HepG2 (cell line): ENCODE measurements at regions not wholly inside any gene's neighbourhood (a gene's known extent, or its start where the extent isn't known, plus 50 kb on each side); places are given as distances from the start of the nearest gene placed in this dataset.

Experiments used
- ATAC-seq: fragments of 200-7000 bp; cut with Tn5 transposase; 3 replicates; pipeline ENCODE4 v1.9.1; 2020; ENCODE audit warnings: mild to moderate bottlenecking, moderate library complexity
- BruUV-seq: library from RNA; stranded (reverse); fragments of 400-500 nt; replicated peaks from 2 replicates; lab custom pipeline; 2021; lab: Mats Ljungman, UMichigan
- CTCF ChIA-PET: fragments of 300-600 bp; formaldehyde crosslinking; extraction: SDS; loops from one replicate; lab custom pipeline; 2021; ENCODE audit warnings: low total read pairs, inconsistent platforms, low intra/inter-chr PET ratio; lab: Yijun Ruan, JAX
- POLR2A ChIA-PET: fragments of 350-600 bp; sonication (Branson Sonifier 250); formaldehyde crosslinking; loops from one replicate; lab custom pipeline; 2020; ENCODE audit warnings: antibody characterized with exemption, inconsistent platforms; lab: Yijun Ruan, JAX
- DNase-seq: peaks from one replicate; pipeline ENCODE4 v3.0.0-alpha.2; 2015; ENCODE audit warnings: low spot score
- FAIRE-seq: peaks from 3 replicates; lab custom pipeline; 2011; peaks lifted over from hg19 to GRCh38; lab: Jason Lieb, UNC
- H2AFZ ChIP-seq: one replicate; pipeline ENCODE4 v1.6.1; 2011; ENCODE audit warnings: low read length, inconsistent platforms
- H3K27ac ChIP-seq: fragments of 300-600 bp; 3 replicates; pipeline ENCODE4 v1.8.0; 2011; ENCODE audit warnings: mixed run types, mild to moderate bottlenecking, mixed read lengths, low read length, inconsistent platforms; ENCODE audit not compliant: insufficient read depth; ENCODE audit errors: extremely low read length
- H3K27me3 ChIP-seq, 2 experiments: fragments of 200-600 bp in 1 of 2; 2 replicates in 1 of 2; 3 replicates in 1 of 2; pipeline versions ENCODE4 v1.6.0 to v1.8.0; 2011; ENCODE audit warnings: low read length in 2 of 2, mild to moderate bottlenecking in 2 of 2, moderate library complexity in 2 of 2, inconsistent platforms in 1 of 2; ENCODE audit not compliant: insufficient read depth in 2 of 2, control insufficient read depth in 1 of 2
- H3K36me3 ChIP-seq, 2 experiments: fragments of 200-600 bp in 1 of 2; replicated peaks in 1 of 2; 2 replicates in 1 of 2; 3 replicates in 1 of 2; pipeline versions ENCODE4 v1.5.1 to v1.8.0; 2011; ENCODE audit warnings: low read length in 2 of 2, inconsistent platforms in 1 of 2; ENCODE audit not compliant: insufficient read depth in 2 of 2, control insufficient read depth in 1 of 2
- H3K4me1 ChIP-seq: 2 replicates; pipeline ENCODE4 v1.5.1; 2012; ENCODE audit warnings: low read length, inconsistent platforms; ENCODE audit not compliant: insufficient read depth
- H3K4me2 ChIP-seq: 2 replicates; pipeline ENCODE4 v1.6.0; 2011; ENCODE audit warnings: low read depth, low read length, inconsistent platforms
- H3K4me3 ChIP-seq, 3 experiments: fragments of 200-600 bp in 1 of 3; sonication (generic), shearing (Covaris generic) in 1 of 3; replicated peaks in 1 of 3; 2 replicates each; pipeline ENCODE4 v1.5.1; 2011 to 2016; ENCODE audit warnings: low read length in 3 of 3, inconsistent platforms in 2 of 3, low read depth in 2 of 3, mild to moderate bottlenecking in 2 of 3, control low read depth in 1 of 3, mixed read lengths in 1 of 3; ENCODE audit not compliant: insufficient read depth in 1 of 3
- H3K79me2 ChIP-seq: one replicate; pipeline ENCODE4 v1.6.1; 2011; ENCODE audit warnings: low read length, inconsistent platforms; ENCODE audit not compliant: insufficient read depth
- H3K9ac ChIP-seq: 2 replicates; pipeline ENCODE4 v1.6.0; 2011; ENCODE audit warnings: mild to moderate bottlenecking, low read depth, low read length, inconsistent platforms; ENCODE audit not compliant: insufficient read depth
- H3K9me3 ChIP-seq: 2 replicates; pipeline ENCODE4 v1.5.1; 2012; ENCODE audit warnings: mild to moderate bottlenecking, low read length
- H4K20me1 ChIP-seq: 2 replicates; pipeline ENCODE4 v1.6.0; 2011; ENCODE audit warnings: inconsistent platforms, mild to moderate bottlenecking, low read length, moderate library complexity; ENCODE audit not compliant: insufficient read depth
- FIP1L1 ChIP-seq: fragments of 200-400 bp; formaldehyde crosslinking; IDR thresholded peaks from 2 replicates; pipeline ENCODE4 v1.6.1; 2018; ENCODE audit warnings: low read depth, mild to moderate bottlenecking, low read length, moderate library complexity, borderline replicate concordance; ENCODE audit not compliant: insufficient read depth
- HNF4A ChIP-seq: sonication (generic); formaldehyde crosslinking; IDR thresholded peaks from 2 replicates; pipeline ENCODE4 v1.4.0; 2020; ENCODE audit warnings: missing genetic modification reagents
- HNF4G ChIP-seq, 2 experiments: sonication (generic) in 1 of 2; formaldehyde crosslinking in 1 of 2; IDR thresholded peaks; 2 replicates each; pipeline versions ENCODE4 v1.4.0 to v1.6.1; 2011 to 2020; ENCODE audit warnings: borderline replicate concordance in 2 of 2, low read depth in 2 of 2, mild to moderate bottlenecking in 2 of 2, low read length in 1 of 2, missing genetic modification reagents in 1 of 2, moderate library complexity in 1 of 2
- KDM4B ChIP-seq: sonication (generic); formaldehyde crosslinking; IDR thresholded peaks from 2 replicates; pipeline ENCODE4 v1.4.0; 2020; ENCODE audit warnings: missing genetic modification reagents
- KDM5B ChIP-seq: sonication (generic); formaldehyde crosslinking; IDR thresholded peaks from 2 replicates; pipeline ENCODE4 v1.4.0; 2020; ENCODE audit warnings: missing genetic modification reagents, mild to moderate bottlenecking, borderline replicate concordance
- MLXIP ChIP-seq: sonication (generic); formaldehyde crosslinking; IDR thresholded peaks from 2 replicates; pipeline ENCODE4 v1.9.0; 2021; ENCODE audit warnings: missing genetic modification reagents, borderline replicate concordance
- NPAS2 ChIP-seq: sonication (generic); formaldehyde crosslinking; IDR thresholded peaks from 2 replicates; pipeline ENCODE4 v1.8.0; 2022; ENCODE audit warnings: mild to moderate bottlenecking, missing genetic modification reagents, borderline replicate concordance
- PHF8 ChIP-seq: sonication (generic); formaldehyde crosslinking; IDR thresholded peaks from 2 replicates; pipeline ENCODE4 v1.5.0; 2020; ENCODE audit warnings: missing genetic modification reagents
- SMC3 ChIP-seq: IDR thresholded peaks from 2 replicates; pipeline ENCODE4 v1.6.1; 2011; ENCODE audit warnings: low read length, improper control_type of control experiment
- ZBTB49 ChIP-seq: sonication (generic); formaldehyde crosslinking; IDR thresholded peaks from 2 replicates; pipeline ENCODE4 v1.4.0; 2020; ENCODE audit warnings: missing genetic modification reagents, borderline replicate concordance
- ZC3H13 ChIP-seq: sonication (generic); formaldehyde crosslinking; IDR thresholded peaks from 2 replicates; pipeline ENCODE4 v1.8.1; 2023; ENCODE audit warnings: mild to moderate bottlenecking, missing genetic modification reagents, moderate library complexity
- ZFX ChIP-seq: sonication (generic); formaldehyde crosslinking; IDR thresholded peaks from 2 replicates; pipeline ENCODE4 v1.4.0; 2020; ENCODE audit warnings: mild to moderate bottlenecking, low read depth, missing genetic modification reagents, moderate library complexity
- ZKSCAN5 ChIP-seq: sonication (generic); formaldehyde crosslinking; IDR thresholded peaks from 2 replicates; pipeline ENCODE4 v1.5.1; 2020; ENCODE audit warnings: mild to moderate bottlenecking, missing genetic modification reagents
- ZNF354B ChIP-seq: sonication (generic); formaldehyde crosslinking; IDR thresholded peaks from 2 replicates; pipeline ENCODE4 v1.8.0; 2022; ENCODE audit warnings: mild to moderate bottlenecking, missing genetic modification reagents
- ZNF619 ChIP-seq: sonication (generic); formaldehyde crosslinking; IDR thresholded peaks from 2 replicates; pipeline ENCODE4 v1.4.0; 2020; ENCODE audit warnings: mild to moderate bottlenecking, missing genetic modification reagents
- ZNF652 ChIP-seq: IDR thresholded peaks from 2 replicates; pipeline ENCODE4 v1.6.1; 2016; ENCODE audit warnings: low read depth, borderline replicate concordance
- in situ Hi-C: cut with HindIII; loops from 2 replicates; pipeline ENCODE4 v1.10.0; 2017; ENCODE audit warnings: low pct_unique_long_range_greater_than_20kb; ENCODE audit not compliant: extremely low pct_ligation_motif_present
- intact Hi-C: fragments of 100-400 bp; cut with micrococcal nuclease; formaldehyde crosslinking; loops from one replicate; pipeline ENCODE4 v1.10.0; 2022; ENCODE audit not compliant: unreplicated experiment
- TF ChIP-seq, protein P1 (sequence below): sonication (generic); formaldehyde crosslinking; IDR thresholded peaks from 2 replicates; pipeline ENCODE4 v1.4.0; 2020; ENCODE audit warnings: mild to moderate bottlenecking, missing genetic modification reagents

DNA sequence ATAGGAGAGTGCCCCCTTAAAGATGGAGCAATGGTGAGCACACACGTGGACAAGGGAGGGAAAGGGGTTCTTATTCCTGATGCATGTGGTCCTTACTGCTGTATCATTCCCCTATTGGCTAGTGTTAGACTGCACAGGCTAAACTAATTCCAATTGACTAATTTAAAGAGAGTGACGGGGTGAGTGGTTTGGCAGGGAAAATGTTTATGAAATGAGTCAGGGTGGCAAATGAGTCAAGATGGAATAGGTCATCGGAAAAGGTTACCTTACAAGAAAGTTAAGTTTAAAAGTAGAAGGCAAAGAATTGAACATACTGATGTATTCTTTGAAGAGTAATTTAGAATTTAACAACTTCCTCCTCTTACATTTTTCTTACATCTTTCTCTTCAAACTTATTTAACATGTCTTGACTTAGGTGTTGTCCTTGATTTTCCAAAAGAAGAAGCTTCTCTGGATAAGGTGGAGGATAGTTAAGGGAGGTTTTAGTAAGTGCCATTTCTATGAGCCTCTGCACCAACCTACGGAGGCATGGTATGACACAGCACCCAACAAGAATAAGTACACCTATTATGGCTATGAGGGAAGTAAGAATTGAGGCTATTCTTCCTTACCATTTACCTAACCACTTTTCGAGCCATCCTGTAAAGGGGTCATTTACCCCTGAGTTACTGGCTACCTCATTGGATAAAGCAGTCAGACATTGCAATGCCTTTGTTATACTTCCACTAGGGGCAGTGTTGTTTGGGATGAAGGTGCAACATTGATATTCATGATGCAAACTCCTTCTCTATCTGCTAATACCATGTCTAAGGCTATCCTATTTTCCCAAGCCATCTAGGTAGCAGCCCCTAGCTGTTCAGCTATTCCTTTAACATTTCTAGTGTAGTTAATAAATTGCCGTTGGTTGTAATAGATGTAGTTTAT is 1345.8 kb upstream of the LRRTM1 start (continued):
- TF ChIP-seq ZC3H13 (CRISPR knock-in tag) (no peak), SMC3 (no peak), ZKSCAN5 (no peak), KDM4B (no peak), ZFX (CRISPR knock-in tag) (no peak), KDM5B (CRISPR knock-in tag) (no peak), ZBTB49 (CRISPR knock-in tag) (no peak), FIP1L1 (no peak)
- TF ChIP-seq, protein P1, sequence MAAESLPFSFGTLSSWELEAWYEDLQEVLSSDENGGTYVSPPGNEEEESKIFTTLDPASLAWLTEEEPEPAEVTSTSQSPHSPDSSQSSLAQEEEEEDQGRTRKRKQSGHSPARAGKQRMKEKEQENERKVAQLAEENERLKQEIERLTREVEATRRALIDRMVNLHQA (CRISPR knock-in tag) = no peak

- no peak overlapping the region for H3K4me2 ChIP-seq
- DNase-seq = no peak
- H2AFZ ChIP-seq = no peak overlapping the region
- TF ChIP-seq ZNF652 (CRISPR knock-in tag) (no peak), PHF8 (no peak), HNF4G (IDR thresholded peaks at IDR 0.05; ENCODE audit: borderline replicate concordance, low read depth, low read length) (no peak), HNF4G (CRISPR knock-in tag; IDR thresholded peaks at IDR 0.05; ENCODE audit: borderline replicate concordance, low read depth) (no peak), ZNF354B (CRISPR knock-in tag) (no peak), MLXIP (no peak), ZNF619 (no peak), NPAS2 (no peak), HNF4A (CRISPR knock-in tag) (no peak)
- no peak for FAIRE-seq
- BruUV-seq = no TSS peak
- H3K4me3 ChIP-seq = no peak overlapping the region
- no peaks in the 10 kb centered on the region for H4K20me1 ChIP-seq
- H3K4me1 ChIP-seq = no peaks in the 10 kb centered on the region
- no peaks in the 10 kb centered on the region for H3K36me3 ChIP-seq
- CTCF ChIA-PET = no interaction called here
- H3K79me2 ChIP-seq = no peaks in the 10 kb centered on the region
- H3K9me3 ChIP-seq = peaks cover 81% of the 10 kb centered on the region
- H3K9ac ChIP-seq = no peak overlapping the region
- no peak overlapping the region for H3K27ac ChIP-seq
- POLR2A ChIA-PET = no interaction called here
- no peak for ATAC-seq
- H3K27me3 ChIP-seq = no peaks in the 10 kb centered on the region
- intact Hi-C loops (no loop called here), in situ Hi-C loops (no loop called here)
Measured at GRCh38 chr2:81648806-81649205, 1344.3 kb upstream of the LRRTM1 start.
